GM18499 (cell line): ENCODE measurements at regions not wholly inside any gene's neighbourhood (a gene's known extent, or its start where the extent isn't known, plus 50 kb on each side); places are given as distances from the start of the nearest gene placed in this dataset.

Experiments
- ATAC-seq: cut with Tn5 transposase; IDR thresholded peaks from one replicate; pipeline ENCODE4 v1.9.1; 2021; ENCODE audit warnings: moderate number of reproducible peaks; ENCODE audit not compliant: insufficient read depth, unreplicated experiment

DNA sequence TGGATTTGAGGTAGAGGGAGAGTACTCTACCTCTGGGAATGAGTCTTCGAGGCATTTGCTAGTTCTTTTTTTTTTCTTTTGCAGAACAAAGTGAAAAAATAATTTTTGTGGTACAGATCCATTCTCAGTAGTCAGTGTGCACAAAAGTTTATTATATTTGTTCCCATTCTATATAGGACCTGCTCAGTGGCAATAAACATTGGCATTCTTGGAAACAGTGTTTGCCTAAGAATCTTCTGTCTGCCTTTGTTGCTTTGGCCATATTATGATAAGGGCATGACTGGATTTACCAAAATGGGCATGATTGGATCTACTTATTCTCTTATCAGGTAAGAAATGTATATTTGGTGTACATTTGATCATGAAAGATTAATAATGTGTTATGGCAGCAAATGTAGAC, 583.3 kb downstream of the PLCL1 start:
- ATAC-seq: no peak

DNA sequence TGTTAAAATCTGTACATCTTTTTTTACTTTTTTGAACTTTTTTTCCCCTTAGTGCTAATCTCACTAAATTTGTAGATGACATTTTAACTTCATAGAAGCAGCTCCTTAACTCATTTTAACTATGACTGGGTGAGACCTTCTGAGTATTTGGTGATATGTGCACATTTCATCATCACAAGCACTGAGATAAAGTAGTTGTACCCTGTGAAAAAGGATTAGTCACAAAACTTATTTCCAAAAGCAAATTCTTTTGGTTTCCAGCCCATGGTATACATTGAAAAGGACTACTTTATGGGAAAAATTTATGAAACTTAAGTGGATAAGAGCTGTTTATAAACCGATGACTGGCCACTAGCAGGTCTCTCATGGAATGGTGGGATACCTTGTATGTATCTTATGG, 581.5 kb downstream of the PLCL1 start:
- no peak for ATAC-seq

GRCh38 chr2:198385326-198385725, 580.9 kb downstream of the PLCL1 start:
- no peak for ATAC-seq

GRCh38 chr2:198383392-198383791, 579.0 kb downstream of the PLCL1 start:
- no peak for ATAC-seq

- no peak for ATAC-seq
Measured at GRCh38 chr2:198382811-198383210, 578.4 kb downstream of the PLCL1 start.

DNA sequence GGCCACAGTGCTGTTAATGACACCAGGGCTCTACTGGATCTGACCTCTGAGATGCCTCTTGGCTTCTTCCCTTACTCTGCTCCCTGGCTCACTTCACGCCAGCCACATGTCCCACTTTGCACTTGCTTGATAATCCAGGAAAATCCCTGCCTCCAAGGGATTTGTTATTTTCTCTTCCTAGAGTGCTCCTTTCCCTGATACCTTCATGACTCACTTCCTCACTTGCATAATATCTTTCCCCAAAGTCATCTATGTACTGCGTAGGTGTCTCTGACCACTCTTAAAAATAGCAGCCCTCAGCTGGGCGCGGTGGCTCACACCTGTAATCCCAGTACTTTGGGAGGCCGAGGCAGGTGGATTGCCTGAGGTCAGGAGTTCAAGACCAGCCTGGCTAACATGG, 572.3 kb downstream of the PLCL1 start:
- ATAC-seq: no peak

- no peak for ATAC-seq
Measured at GRCh38 chr2:198375083-198375410, 570.7 kb downstream of the PLCL1 start.

DNA sequence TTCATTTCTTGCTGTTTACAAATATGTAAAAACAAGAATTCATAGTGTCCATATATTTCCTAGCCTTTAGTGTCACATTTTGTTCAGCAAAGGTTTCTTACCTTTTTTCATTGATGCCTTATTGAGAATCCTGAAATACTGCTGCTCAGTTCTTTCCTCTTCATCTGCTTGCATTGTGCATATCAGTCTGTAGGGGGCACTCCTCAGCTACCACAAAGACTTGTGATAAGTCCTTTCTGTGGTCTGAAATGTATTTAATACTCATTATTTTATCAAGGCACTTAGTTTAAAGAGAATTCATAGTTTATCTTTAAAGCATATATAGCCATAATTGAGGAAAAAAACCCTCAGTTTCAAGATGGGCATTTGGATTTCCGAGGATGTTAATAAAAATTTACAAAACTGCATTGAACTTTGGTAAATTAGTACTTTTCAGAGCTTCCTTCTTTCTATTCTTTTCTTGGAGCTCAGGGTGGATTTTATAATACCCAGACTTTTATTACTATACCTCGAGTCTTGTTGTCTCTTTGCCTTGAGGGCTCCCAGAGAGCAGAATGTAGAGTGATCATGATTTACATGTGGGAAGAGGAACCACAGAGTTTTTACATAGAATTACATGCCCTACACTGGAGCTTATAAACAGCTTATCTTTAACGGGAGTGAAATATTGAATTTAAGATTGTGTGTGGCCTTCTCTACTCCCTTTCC, 570.1 kb downstream of the PLCL1 start:
- ATAC-seq: no peak

DNA sequence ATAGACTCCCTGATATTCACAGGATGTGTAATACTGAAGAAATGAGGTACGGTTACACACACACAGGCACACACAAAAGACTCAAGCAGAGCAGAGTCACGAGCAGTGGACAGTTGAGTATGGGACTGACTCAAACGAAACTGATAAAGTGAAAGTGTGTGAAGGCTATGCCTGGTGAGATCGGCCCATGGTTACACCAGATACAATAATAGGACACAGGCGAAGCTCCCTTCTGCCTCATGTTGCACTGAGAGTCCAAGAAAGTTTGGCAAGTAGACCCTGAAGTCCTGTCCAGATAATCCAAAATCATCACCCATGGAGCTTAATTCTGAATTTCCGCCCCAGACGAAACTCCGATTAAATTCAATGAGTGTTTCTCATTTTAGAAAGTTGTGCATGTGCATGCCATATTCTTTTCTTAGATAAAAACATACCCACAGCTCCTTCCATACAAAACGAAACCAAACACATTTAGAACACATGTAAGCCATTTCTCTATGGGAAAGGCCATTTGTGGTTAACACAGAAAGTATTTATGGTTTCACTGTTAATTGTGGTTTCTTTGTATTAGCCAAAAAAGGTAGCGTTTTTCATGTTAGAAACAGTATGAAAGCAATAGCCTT, 567.6 kb downstream of the PLCL1 start:
- ATAC-seq: peak; percentile 91

GRCh38 chr2:198371329-198371728, 566.9 kb downstream of the PLCL1 start:
- no peak for ATAC-seq

DNA sequence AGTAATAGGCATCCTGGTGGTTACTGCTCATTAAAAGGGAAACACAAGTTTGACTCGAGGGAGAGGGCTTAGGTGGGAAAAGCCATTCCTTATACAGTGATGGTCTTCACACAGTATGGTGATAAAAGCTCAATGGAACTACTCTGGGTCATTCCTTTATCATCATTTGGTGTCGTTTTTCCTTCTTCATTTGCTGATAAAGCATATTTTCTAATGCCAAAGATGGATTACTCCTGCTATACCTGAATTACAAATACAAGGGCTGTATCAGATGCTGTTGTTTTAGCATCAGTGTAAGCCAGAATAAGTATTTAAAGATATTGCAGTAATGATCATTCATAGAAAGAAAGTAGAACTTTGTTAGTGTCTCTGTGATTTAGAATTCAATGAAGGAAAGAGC, 563.7 kb downstream of the PLCL1 start:
- no peak for ATAC-seq

DNA sequence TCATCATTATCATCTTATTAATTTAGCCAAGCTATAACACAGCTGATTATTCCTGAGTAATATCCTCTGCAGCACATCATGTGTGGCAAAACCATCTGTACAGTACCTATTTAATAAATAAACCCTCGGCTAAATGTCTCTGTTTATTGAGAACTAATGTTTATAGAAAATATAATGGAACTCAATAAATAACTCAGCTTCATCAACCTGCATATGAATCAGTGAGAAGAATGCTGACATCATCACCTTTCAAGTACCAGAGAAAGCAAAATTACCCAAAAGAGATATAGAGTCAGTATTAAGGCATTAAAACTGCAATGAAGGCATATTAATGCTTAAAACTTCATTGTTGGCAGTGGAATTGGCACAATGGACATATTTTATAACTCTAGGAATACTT, 558.3 kb downstream of the PLCL1 start:
- no peak for ATAC-seq

- ATAC-seq: no peak
Measured at GRCh38 chr2:198359308-198359707, 554.9 kb downstream of the PLCL1 start.

GRCh38 chr2:198356157-198356556, 551.8 kb downstream of the PLCL1 start:
- ATAC-seq: no peak

GRCh38 chr2:198351647-198352046, 547.3 kb downstream of the PLCL1 start:
- ATAC-seq: no peak

DNA sequence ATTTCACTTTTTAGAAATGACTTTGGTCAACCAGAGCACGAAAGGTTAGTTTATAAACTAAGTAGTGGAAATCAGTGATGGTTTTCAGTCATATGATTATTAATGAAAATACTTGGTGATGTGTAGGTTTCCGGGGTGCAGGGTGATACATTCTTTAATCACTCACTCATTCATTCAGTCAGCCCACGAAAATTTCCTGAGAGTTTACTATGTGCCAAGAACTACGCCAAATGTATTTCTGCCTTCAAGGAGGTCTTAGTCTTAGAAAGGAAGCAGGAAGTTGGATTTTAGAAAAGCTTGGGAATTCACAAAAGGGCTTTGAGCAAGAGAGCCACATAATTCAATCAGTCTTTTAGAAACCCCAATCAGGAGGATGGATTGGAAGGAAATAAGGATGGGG, 543.6 kb downstream of the PLCL1 start:
- no peak for ATAC-seq

GRCh38 chr2:198347349-198347748, 543.0 kb downstream of the PLCL1 start:
- ATAC-seq: no peak

- no peak for ATAC-seq
Measured at GRCh38 chr2:198343471-198343870, 539.1 kb downstream of the PLCL1 start.

GRCh38 chr2:198340846-198341245, 536.5 kb downstream of the PLCL1 start:
- no peak for ATAC-seq

DNA sequence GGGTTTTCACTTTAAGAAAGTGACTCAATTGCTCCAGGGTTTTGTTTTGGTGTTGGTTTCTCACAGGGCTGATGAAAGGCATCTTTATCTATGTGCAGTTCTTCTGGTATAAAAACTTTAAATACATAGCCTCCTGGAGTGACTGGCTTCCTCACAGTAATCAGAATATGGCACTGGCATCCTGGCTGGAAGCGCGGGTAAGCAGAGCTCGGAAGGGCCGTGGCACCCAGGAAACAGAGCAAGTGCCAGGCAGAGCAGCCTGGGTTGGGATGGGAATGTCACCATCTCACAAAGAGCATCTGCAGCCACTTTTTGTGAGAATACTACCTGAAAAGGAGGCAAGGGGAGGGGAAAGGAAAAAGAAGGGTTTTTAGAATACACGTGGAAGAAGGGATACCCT, 534.7 kb downstream of the PLCL1 start:
- no peak for ATAC-seq

DNA sequence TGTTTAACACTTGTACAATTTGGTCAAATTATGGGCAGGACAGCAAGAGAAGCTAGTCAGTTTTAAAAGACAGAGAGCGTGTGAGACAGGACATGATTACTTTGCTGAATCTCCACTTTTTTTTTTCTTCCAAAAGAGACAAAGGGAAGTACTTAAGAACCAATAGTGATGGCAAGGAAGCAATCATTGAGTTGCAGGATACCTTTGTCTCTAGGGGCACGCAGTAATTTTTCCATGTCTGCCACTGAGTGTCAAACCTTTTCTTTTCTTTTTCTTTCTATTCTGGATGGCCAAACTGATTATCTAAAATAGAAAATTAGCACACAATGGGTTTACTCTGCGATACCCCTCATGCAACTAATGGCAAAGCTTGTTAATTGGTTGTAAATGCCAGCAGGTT, 533.0 kb downstream of the PLCL1 start:
- no peak for ATAC-seq

DNA sequence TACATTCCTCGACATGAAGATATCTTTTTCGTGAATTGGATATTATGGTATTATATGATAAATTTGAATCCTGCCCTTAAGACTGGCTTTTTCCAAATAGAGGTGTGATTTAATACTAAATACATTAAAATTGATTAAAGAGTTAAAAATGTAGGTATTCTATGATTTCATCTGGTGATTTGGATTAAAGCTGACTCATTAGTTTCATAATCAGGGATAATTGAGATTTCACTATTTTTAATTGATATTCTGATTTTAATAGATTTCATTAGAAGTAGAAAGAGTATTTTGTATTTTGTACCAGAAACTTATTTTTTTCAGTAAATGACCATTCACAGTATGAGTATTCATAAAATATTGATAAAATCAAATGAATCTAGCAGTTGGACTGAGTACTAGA, 524.1 kb downstream of the PLCL1 start:
- ATAC-seq: no peak
